H9 (cell line): ENCODE measurements at regions not wholly inside any gene's neighbourhood (a gene's known extent, or its start where the extent isn't known, plus 50 kb on each side); places are given as distances from the start of the nearest gene placed in this dataset.

Experiments used
- DNase-seq: peaks from one replicate; pipeline ENCODE4 v3.0.0-alpha.2; 2017
- H2AFZ ChIP-seq: one replicate; pipeline ENCODE4 v1.6.1; 2013; ENCODE audit warnings: mild to moderate bottlenecking, low read length, control low read depth, moderate library complexity
- H2AK5ac ChIP-seq: 2 replicates; pipeline ENCODE4 v1.6.1; 2013; ENCODE audit warnings: low read length, control low read depth, mixed read lengths; ENCODE audit not compliant: insufficient read length
- H2BK120ac ChIP-seq: one replicate; pipeline ENCODE4 v1.6.1; 2013; ENCODE audit warnings: low read depth, mild to moderate bottlenecking, low read length, control low read depth, inconsistent platforms; ENCODE audit not compliant: poor library complexity, severe bottlenecking
- H2BK12ac ChIP-seq: 2 replicates; pipeline ENCODE4 v1.6.1; 2013; ENCODE audit warnings: low read length, control low read depth, mixed read lengths, low read depth; ENCODE audit not compliant: insufficient read length
- H2BK15ac ChIP-seq: 2 replicates; pipeline ENCODE4 v1.6.1; 2013; ENCODE audit warnings: low read depth, low read length, control low read depth
- H2BK20ac ChIP-seq: one replicate; pipeline ENCODE4 v1.6.1; 2013; ENCODE audit warnings: low read depth, mild to moderate bottlenecking, low read length, control low read depth, inconsistent platforms; ENCODE audit not compliant: poor library complexity, severe bottlenecking
- H2BK5ac ChIP-seq: 2 replicates; pipeline ENCODE4 v1.6.1; 2013; ENCODE audit warnings: low read length, control low read depth, mixed read lengths; ENCODE audit not compliant: insufficient read length
- H3K14ac ChIP-seq: 2 replicates; pipeline ENCODE4 v1.6.1; 2013; ENCODE audit warnings: low read length, control low read depth; ENCODE audit not compliant: insufficient read depth
- H3K18ac ChIP-seq: 2 replicates; pipeline ENCODE4 v1.6.1; 2013; ENCODE audit warnings: low read depth, mild to moderate bottlenecking, mixed read lengths, low read length, control low read depth; ENCODE audit not compliant: insufficient read length
- H3K23ac ChIP-seq: 2 replicates; pipeline ENCODE4 v1.6.1; 2013; ENCODE audit warnings: low read length, control low read depth, mixed read lengths, low read depth; ENCODE audit not compliant: insufficient read length
- H3K23me2 ChIP-seq: 2 replicates; pipeline ENCODE4 v1.6.1; 2013; ENCODE audit warnings: low read depth, mild to moderate bottlenecking, mixed read lengths, low read length, control low read depth; ENCODE audit not compliant: insufficient read length, poor library complexity, severe bottlenecking
- H3K27ac ChIP-seq: 2 replicates; pipeline ENCODE4 v1.5.1; 2013; ENCODE audit warnings: low read length, control low read depth, mixed read lengths, low read depth; ENCODE audit not compliant: insufficient read length
- H3K27me3 ChIP-seq: 2 replicates; pipeline ENCODE4 v1.6.1; 2013; ENCODE audit warnings: low read length, control low read depth, inconsistent platforms; ENCODE audit not compliant: insufficient read depth
- H3K4ac ChIP-seq: 2 replicates; pipeline ENCODE4 v1.6.1; 2013; ENCODE audit warnings: low read depth, mild to moderate bottlenecking, control low read depth, inconsistent platforms, low read length, moderate library complexity
- H3K4me1 ChIP-seq: 2 replicates; pipeline ENCODE4 v1.6.1; 2013; ENCODE audit warnings: low read length, control low read depth, inconsistent platforms; ENCODE audit not compliant: insufficient read depth
- H3K4me2 ChIP-seq: 2 replicates; pipeline ENCODE4 v1.6.1; 2013; ENCODE audit warnings: low read length, control low read depth, mixed read lengths; ENCODE audit not compliant: insufficient read length, insufficient read depth
- H3K56ac ChIP-seq: 2 replicates; pipeline ENCODE4 v1.6.1; 2013; ENCODE audit warnings: low read depth, mild to moderate bottlenecking, mixed read lengths, low read length, control low read depth; ENCODE audit not compliant: insufficient read length
- H3K79me1 ChIP-seq: 2 replicates; pipeline ENCODE4 v1.6.1; 2013; ENCODE audit warnings: low read depth, mild to moderate bottlenecking, moderate library complexity, low read length, control low read depth, inconsistent platforms; ENCODE audit not compliant: insufficient read depth, poor library complexity, severe bottlenecking
- H3K79me2 ChIP-seq: 2 replicates; pipeline ENCODE4 v1.6.1; 2013; ENCODE audit warnings: low read length, control low read depth, inconsistent platforms; ENCODE audit not compliant: insufficient read depth
- H3K9ac ChIP-seq: 2 replicates; pipeline ENCODE4 v1.6.1; 2013; ENCODE audit warnings: low read length, control low read depth, mixed read lengths; ENCODE audit not compliant: insufficient read length; ENCODE audit errors: extremely low read depth
- H3K9me3 ChIP-seq: one replicate; pipeline ENCODE4 v1.6.1; 2013; ENCODE audit warnings: low read depth, low read length, inconsistent platforms; ENCODE audit not compliant: control insufficient read depth
- H3T11ph ChIP-seq: one replicate; pipeline ENCODE4 v1.6.1; 2013; ENCODE audit warnings: mild to moderate bottlenecking, low read length, control low read depth, inconsistent platforms
- H4K20me1 ChIP-seq: one replicate; pipeline ENCODE4 v1.6.1; 2013; ENCODE audit not compliant: control insufficient read depth, insufficient read length, insufficient read depth
- H4K5ac ChIP-seq: 2 replicates; pipeline ENCODE4 v1.6.1; 2013; ENCODE audit warnings: low read depth, mild to moderate bottlenecking, mixed read lengths, low read length, control low read depth; ENCODE audit not compliant: insufficient read length
- H4K8ac ChIP-seq: replicated peaks from 2 replicates; pipeline ENCODE4 v1.6.1; 2013; ENCODE audit warnings: low read length, control low read depth, mixed read lengths, low read depth; ENCODE audit not compliant: insufficient read length
- H4K91ac ChIP-seq: 2 replicates; pipeline ENCODE4 v1.6.1; 2013; ENCODE audit warnings: low read depth, mild to moderate bottlenecking, moderate library complexity, mixed read lengths, low read length, control low read depth; ENCODE audit not compliant: insufficient read length
- H3K27ac Mint-ChIP-seq, 3 experiments: 2 replicates in 2 of 3; 3 replicates in 1 of 3; pipeline ENCODE4 v1.8.0; 2020 to 2021; ENCODE audit warnings: mixed read lengths in 3 of 3, mild to moderate bottlenecking in 1 of 3, moderate library complexity in 1 of 3
- H3K27me3 Mint-ChIP-seq: 2 replicates; pipeline ENCODE4 v1.8.0; 2021; ENCODE audit warnings: low read depth, mild to moderate bottlenecking, moderate library complexity, mixed read lengths
- H3K36me3 Mint-ChIP-seq, 3 experiments: 2 replicates in 2 of 3; 3 replicates in 1 of 3; pipeline ENCODE4 v1.8.0; 2020 to 2021; ENCODE audit warnings: low read depth in 3 of 3, mixed read lengths in 3 of 3; ENCODE audit not compliant: insufficient read depth in 1 of 3
- H3K4me1 Mint-ChIP-seq, 2 experiments: 2 replicates each; pipeline ENCODE4 v1.8.0; 2020; ENCODE audit warnings: mixed read lengths in 2 of 2
- H3K4me3 Mint-ChIP-seq, 2 experiments: 2 replicates in 1 of 2; 3 replicates in 1 of 2; pipeline ENCODE4 v1.8.0; 2020 to 2021; ENCODE audit warnings: mild to moderate bottlenecking in 2 of 2, mixed read lengths in 2 of 2, moderate library complexity in 1 of 2
- H3K9me3 Mint-ChIP-seq, 2 experiments: 2 replicates in 1 of 2; 3 replicates in 1 of 2; pipeline ENCODE4 v1.8.0; 2020; ENCODE audit warnings: mild to moderate bottlenecking in 2 of 2, mixed read lengths in 2 of 2, moderate library complexity in 1 of 2
- CTCF ChIP-seq: fragments of 200-600 bp; sonication (generic); conservative IDR thresholded peaks from 3 replicates; pipeline ENCODE4 v1.8.0; 2021; ENCODE audit warnings: antibody characterized with exemption, mild to moderate bottlenecking
- WGBS: extraction: QIAGEN DNeasy Blood & Tissue Kit; methylation state at CpG from one replicate; pipeline ENCODE4 v1.1.7; 2013; ENCODE audit warnings: missing lambda C conversion rate, low lambda C conversion rate, mixed read lengths; ENCODE audit not compliant: insufficient read length; ENCODE audit errors: extremely low coverage; 5-methylcytosine and 5-hydroxymethylcytosine counted together

DNA sequence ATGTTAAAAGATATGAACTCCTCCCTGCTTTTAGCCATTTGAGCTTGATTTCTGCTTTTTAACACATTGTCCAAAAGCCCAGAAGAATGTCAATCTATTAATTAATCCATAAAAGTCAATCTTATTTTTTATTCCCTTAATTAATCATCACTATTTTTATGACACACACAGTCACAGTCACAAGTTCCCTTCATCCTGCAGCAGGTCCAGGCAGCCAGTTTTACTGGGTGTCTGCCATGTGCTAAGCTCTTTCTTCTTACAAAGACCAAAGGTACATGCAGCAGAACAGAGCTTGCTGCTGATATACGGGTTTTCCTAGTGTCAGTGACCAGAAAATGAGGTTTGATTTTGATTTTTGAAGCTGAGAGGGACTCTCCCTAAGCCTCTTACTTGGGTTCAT is 53.3 kb upstream of the SLC22A23 start:
- WGBS, result no CpG with 5 or more reads among the region's 1 CpG
- no peak overlapping the region for H2BK120ac ChIP-seq
- no peak overlapping the region for H3K4ac ChIP-seq
- H2AFZ ChIP-seq, result no peak overlapping the region
- H3K14ac ChIP-seq, result no peak overlapping the region
- Mint-ChIP-seq H3K27me3 (peaks cover 5% of the 10 kb centered on the region), H3K4me1 (peaks cover 16 to 21% of the 10 kb centered on the region in 2 experiments), H3K36me3 (no peaks in the 10 kb centered on the region), H3K4me3 (no peak overlapping the region), H3K27ac (no peak overlapping the region), H3K9me3 (no peaks in the 10 kb centered on the region)
- H3K79me1 ChIP-seq, result no peaks in the 10 kb centered on the region
- no peaks in the 10 kb centered on the region for H3K23me2 ChIP-seq
- H3K27me3 ChIP-seq, result no peaks in the 10 kb centered on the region
- no peak overlapping the region for H4K91ac ChIP-seq
- H2AK5ac ChIP-seq, result no peak overlapping the region
- H4K8ac ChIP-seq, result no peak overlapping the region
- H3K18ac ChIP-seq, result no peak overlapping the region
- H4K5ac ChIP-seq, result no peak overlapping the region
- H2BK5ac ChIP-seq, result no peak overlapping the region
- no peak overlapping the region for H3K27ac ChIP-seq
- H3K4me2 ChIP-seq, result no peak overlapping the region
- H2BK12ac ChIP-seq, result no peak overlapping the region
- peaks cover 4% of the 10 kb centered on the region; the same call in 1 of the 2 replicates for H3K4me1 ChIP-seq
- H3K23ac ChIP-seq, result no peak overlapping the region
- no peak for DNase-seq
- no peak overlapping the region for H2BK20ac ChIP-seq
- H3T11ph ChIP-seq, result no peak overlapping the region
- no peaks in the 10 kb centered on the region for H3K9me3 ChIP-seq
- H2BK15ac ChIP-seq, result no peak overlapping the region
- no peak overlapping the region for H3K56ac ChIP-seq
- no peak overlapping the region for H3K9ac ChIP-seq
- no peak for TF ChIP-seq CTCF
- H3K79me2 ChIP-seq, result no peaks in the 10 kb centered on the region
- no peaks in the 10 kb centered on the region for H4K20me1 ChIP-seq
